ENCODE measurements at regions not wholly inside any gene's neighbourhood (a gene's known extent, or its start where the extent isn't known, plus 50 kb on each side); places are given as distances from the start of the nearest gene placed in this dataset.

DNA sequence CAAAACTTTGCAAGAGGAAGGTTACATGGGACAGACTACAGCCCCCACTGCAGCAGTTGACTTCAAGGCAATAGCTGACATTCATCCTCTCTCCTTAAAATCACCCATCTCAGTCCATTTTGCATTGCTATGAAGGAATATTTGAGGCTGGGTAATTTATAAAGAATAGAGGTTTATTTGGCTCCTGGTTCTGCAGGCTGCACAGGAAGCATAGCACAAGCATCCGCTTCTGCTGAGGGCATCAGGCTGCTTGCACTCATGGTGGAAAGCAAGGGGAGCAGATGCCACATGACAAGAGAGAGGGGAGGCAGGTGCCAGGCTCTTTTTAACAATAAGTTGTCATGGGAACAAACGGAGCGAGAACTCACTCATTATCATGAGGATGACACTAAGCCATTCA, 646.0 kb downstream of the ZEB2 start:
- no peak for TF ChIP-seq CTCF (IDR thresholded peaks at IDR 0.05)
- no peak for TF ChIP-seq POLR2AphosphoS5 (IDR thresholded peaks at IDR 0.05)
- TF ChIP-seq POLR2A (IDR thresholded peaks at IDR 0.05) = no peak
- TF ChIP-seq EP300 (IDR thresholded peaks at IDR 0.05) = no peak

Data from upper lobe of left lung (tissue), 4 donors.